ENCODE measurements at regions not wholly inside any gene's neighbourhood (a gene's known extent, or its start where the extent isn't known, plus 50 kb on each side); places are given as distances from the start of the nearest gene placed in this dataset.

DNA sequence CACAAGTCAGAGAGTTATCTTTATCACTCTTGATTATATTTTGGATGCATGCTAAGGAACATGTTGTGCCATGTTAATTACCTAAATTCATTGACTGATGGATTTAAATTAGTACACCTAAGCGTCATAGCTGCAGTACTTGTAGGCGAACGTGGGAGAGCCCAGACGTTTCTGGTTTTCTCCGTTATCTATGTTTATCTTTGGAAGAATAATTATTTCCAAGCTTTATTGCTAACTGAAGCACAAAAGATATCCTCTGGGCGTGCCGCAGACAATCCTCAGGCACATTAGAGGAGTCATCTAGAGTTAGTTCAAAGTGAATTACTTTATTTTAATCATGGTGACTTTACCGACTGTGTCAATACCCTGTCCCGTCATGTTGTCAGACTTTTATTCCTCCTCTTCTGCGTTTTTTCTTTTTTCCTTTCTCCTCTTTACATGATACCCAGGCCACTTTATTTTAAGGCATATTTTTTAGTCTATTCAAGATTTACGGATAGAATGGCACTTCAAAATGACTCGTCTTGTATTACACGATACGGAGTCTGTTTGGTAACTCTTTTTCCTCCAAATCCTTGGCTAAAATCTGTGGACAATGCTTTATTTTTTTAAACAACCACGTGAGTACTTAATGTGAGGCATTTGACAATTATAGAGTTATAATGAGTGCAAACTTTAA, 632.0 kb upstream of the TENM3 start:
- TF ChIP-seq, protein P1, sequence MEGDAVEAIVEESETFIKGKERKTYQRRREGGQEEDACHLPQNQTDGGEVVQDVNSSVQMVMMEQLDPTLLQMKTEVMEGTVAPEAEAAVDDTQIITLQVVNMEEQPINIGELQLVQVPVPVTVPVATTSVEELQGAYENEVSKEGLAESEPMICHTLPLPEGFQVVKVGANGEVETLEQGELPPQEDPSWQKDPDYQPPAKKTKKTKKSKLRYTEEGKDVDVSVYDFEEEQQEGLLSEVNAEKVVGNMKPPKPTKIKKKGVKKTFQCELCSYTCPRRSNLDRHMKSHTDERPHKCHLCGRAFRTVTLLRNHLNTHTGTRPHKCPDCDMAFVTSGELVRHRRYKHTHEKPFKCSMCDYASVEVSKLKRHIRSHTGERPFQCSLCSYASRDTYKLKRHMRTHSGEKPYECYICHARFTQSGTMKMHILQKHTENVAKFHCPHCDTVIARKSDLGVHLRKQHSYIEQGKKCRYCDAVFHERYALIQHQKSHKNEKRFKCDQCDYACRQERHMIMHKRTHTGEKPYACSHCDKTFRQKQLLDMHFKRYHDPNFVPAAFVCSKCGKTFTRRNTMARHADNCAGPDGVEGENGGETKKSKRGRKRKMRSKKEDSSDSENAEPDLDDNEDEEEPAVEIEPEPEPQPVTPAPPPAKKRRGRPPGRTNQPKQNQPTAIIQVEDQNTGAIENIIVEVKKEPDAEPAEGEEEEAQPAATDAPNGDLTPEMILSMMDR (IDR thresholded peaks at IDR 0.05), result no peak
- TF ChIP-seq POLR2A (IDR thresholded peaks at IDR 0.05), result no peak
